ENCODE measurements at regions not wholly inside any gene's neighbourhood (a gene's known extent, or its start where the extent isn't known, plus 50 kb on each side); places are given as distances from the start of the nearest gene placed in this dataset.

GRCh38 chr7:131944556-131945069 is 388.2 kb upstream of the PODXL start:
- TF ChIP-seq CTCF (IDR thresholded peaks at IDR 0.05; ENCODE audit: insufficient read depth, low read depth, low read length), result no peak
- no peak for TF ChIP-seq EZH2 (IDR thresholded peaks at IDR 0.05; ENCODE audit: insufficient read depth, low read length)

Measured in astrocyte (in vitro differentiated cells and primary cell).